Choroid plexus epithelial cell (primary cell): ENCODE measurements at regions not wholly inside any gene's neighbourhood (a gene's known extent, or its start where the extent isn't known, plus 50 kb on each side); places are given as distances from the start of the nearest gene placed in this dataset.
A peak's percentile ranks its signal among the peaks of the same experiment; 100 is the strongest.

Experiments used
- DNase-seq: peaks from one replicate; pipeline ENCODE4 v3.0.0-alpha.2; 2010; ENCODE audit warnings: low read depth
- H3K4me3 ChIP-seq: 2 replicates; pipeline ENCODE4 v1.5.1; 2011; ENCODE audit warnings: low read depth, mild to moderate bottlenecking, control low read depth, low read length, moderate library complexity
- TF ChIP-seq, protein P1 (sequence below): conservative IDR thresholded peaks from 2 replicates; pipeline ENCODE4 v1.5.1; 2011; ENCODE audit warnings: low read depth, mild to moderate bottlenecking, control low read depth, inconsistent platforms, low read length, moderate library complexity

GRCh38 chr9:91483835-91484234 is 60.2 kb upstream of the NFIL3 start:
- DNase-seq: no peak
- TF ChIP-seq, protein P1, sequence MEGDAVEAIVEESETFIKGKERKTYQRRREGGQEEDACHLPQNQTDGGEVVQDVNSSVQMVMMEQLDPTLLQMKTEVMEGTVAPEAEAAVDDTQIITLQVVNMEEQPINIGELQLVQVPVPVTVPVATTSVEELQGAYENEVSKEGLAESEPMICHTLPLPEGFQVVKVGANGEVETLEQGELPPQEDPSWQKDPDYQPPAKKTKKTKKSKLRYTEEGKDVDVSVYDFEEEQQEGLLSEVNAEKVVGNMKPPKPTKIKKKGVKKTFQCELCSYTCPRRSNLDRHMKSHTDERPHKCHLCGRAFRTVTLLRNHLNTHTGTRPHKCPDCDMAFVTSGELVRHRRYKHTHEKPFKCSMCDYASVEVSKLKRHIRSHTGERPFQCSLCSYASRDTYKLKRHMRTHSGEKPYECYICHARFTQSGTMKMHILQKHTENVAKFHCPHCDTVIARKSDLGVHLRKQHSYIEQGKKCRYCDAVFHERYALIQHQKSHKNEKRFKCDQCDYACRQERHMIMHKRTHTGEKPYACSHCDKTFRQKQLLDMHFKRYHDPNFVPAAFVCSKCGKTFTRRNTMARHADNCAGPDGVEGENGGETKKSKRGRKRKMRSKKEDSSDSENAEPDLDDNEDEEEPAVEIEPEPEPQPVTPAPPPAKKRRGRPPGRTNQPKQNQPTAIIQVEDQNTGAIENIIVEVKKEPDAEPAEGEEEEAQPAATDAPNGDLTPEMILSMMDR: no peak

DNA sequence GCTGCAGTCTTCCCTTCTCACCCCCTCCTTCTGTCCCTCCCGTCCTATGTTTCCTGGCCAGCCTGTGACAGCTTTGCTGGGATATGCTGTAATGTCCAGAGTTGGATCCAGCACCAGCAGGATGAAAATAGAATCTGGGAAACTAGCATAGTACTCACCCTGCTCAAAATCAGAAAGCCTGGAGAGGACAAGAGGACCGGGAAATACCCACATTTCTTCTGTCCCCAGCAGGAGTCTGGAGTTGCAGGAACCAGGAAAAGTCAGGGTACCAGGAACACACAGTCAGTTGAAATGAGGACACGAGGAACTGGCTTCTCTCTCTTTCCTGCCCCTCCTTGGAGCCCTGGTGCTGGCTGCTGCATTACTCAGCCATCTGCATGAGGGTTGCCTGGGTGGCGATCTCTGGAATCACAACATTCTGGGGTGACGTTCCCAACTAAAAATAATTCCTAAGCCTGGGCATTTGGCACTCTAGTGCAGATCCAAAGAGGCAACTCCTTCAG is 59.6 kb upstream of the NFIL3 start:
- no peak for DNase-seq
- no peak overlapping the region for H3K4me3 ChIP-seq
- TF ChIP-seq, protein P1: no peak

More at GRCh38 chr9:91483835-91484234, 60.2 kb upstream of the NFIL3 start:
- H3K4me3 ChIP-seq: no peak overlapping the region

DNA sequence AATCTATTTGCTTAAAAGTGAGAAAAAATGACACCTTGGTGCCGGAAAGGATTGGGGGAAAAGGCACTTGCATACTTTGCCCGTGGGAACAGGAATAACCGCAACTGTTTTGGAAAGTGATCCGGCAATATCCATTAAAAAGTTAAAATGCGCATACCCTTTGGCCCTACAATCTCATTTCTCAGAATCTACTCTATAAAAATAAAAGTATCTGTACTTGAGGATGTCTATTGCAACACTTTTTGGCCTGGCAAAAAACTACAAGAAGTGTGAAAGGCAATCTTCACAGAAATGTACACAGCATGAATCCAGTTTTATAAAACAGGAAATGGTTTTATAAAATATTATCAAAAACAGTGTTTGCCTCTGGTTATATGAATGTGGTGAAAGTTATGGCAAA is 58.3 kb upstream of the NFIL3 start:
- TF ChIP-seq, protein P1: no peak
- DNase-seq: peak; percentile 62
- no peak overlapping the region for H3K4me3 ChIP-seq

GRCh38 chr9:91477106-91477505 is 53.5 kb upstream of the NFIL3 start:
- TF ChIP-seq, protein P1: no peak
- no peak for DNase-seq
- no peak overlapping the region for H3K4me3 ChIP-seq

DNA sequence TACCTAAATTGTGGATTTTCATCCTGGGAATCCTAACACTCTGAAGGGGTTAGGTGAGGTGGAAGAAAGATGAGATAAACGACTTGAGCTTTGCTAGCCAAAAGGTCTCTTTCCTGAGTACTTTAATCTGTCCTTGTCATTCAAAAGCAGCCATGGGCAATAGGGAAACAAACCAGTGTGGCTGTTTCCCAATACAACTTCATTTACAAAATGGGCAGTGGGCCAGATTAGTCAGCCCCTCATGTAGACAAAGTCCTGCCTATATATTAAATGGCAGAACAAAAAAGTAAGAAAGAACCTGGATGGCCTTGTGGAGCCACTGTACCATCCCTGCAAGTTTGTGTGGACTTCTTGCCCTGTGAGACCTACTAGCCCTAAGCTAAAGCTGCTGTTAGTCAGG is 51.0 kb upstream of the NFIL3 start:
- H3K4me3 ChIP-seq: no peak overlapping the region
- DNase-seq: peak; percentile 47
- TF ChIP-seq, protein P1: no peak
